Gastroesophageal sphincter (tissue), 4 donors: ENCODE measurements at regions not wholly inside any gene's neighbourhood (a gene's known extent, or its start where the extent isn't known, plus 50 kb on each side); places are given as distances from the start of the nearest gene placed in this dataset.

Experiments used
- ATAC-seq: fragments of 150-250 bp; one replicate; pipeline ENCODE4 v1.9.1; 2016; ENCODE audit warnings: mild to moderate bottlenecking, moderate library complexity
- H3K27ac ChIP-seq, 4 donors: fragments of 200-600 bp; sonication (generic) in 3 of 4; 1 replicate in 3 of 4; 2 replicates in 1 of 4; pipeline ENCODE4 v1.5.1; 2016 to 2019
- H3K27me3 ChIP-seq: fragments of 200-600 bp; sonication (generic); one replicate; pipeline ENCODE4 v1.5.1; 2019
- H3K36me3 ChIP-seq, 2 donors: fragments of 200-600 bp; sonication (generic); one replicate each; pipeline ENCODE4 v1.5.1; 2019; ENCODE audit warnings: control low read depth in 1 of 2
- H3K4me1 ChIP-seq, 3 donors: fragments of 200-600 bp; sonication (generic); 1 replicate in 2 of 3; 2 replicates in 1 of 3; pipeline ENCODE4 v1.5.1; 2016 to 2019; ENCODE audit warnings: control low read depth in 2 of 3
- H3K4me3 ChIP-seq, 2 donors: fragments of 200-600 bp; sonication (generic); one replicate each; pipeline ENCODE4 v1.5.1; 2019; ENCODE audit warnings: mild to moderate bottlenecking in 1 of 2, moderate library complexity in 1 of 2
- H3K9me3 ChIP-seq, 3 donors: fragments of 200-600 bp; sonication (generic); one replicate each; pipeline ENCODE4 v1.5.1; 2017 to 2019; ENCODE audit warnings: control low read depth in 2 of 3
- EP300 ChIP-seq: sonication (generic); formaldehyde crosslinking; IDR thresholded peaks from one replicate; pipeline ENCODE4 v1.6.1; 2017; ENCODE audit warnings: antibody characterized with exemption, mild to moderate bottlenecking
- POLR2A ChIP-seq, 2 donors: fragments of 450-650 bp; IDR thresholded peaks; one replicate each; pipeline ENCODE4 v1.6.1; 2017; ENCODE audit warnings: antibody characterized with exemption in 2 of 2, mild to moderate bottlenecking in 2 of 2, moderate library complexity in 1 of 2
- POLR2AphosphoS5 ChIP-seq: sonication (generic); formaldehyde crosslinking; IDR thresholded peaks from one replicate; pipeline ENCODE4 v1.6.1; 2017; ENCODE audit warnings: antibody characterized with exemption
- WGBS, 2 donors: methylation state at CpG; one replicate each; pipeline ENCODE4 v1.1.5; 2018; ENCODE audit warnings: low coverage in 1 of 2; 5-methylcytosine and 5-hydroxymethylcytosine counted together
- TF ChIP-seq, protein P1 (sequence below), 4 experiments: fragments of 200-600 bp in 2 of 4; fragments of 450-650 bp in 2 of 4; sonication (generic) in 1 of 4; IDR thresholded peaks; one replicate each; pipeline ENCODE4 v1.5.1; 2017 to 2019; ENCODE audit warnings: antibody characterized with exemption in 4 of 4, mild to moderate bottlenecking in 2 of 4, moderate library complexity in 2 of 4

GRCh38 chr1:80624682-80625081, 1176.1 kb upstream of the ADGRL2 start:
- Histone ChIP-seq H3K27ac (no peak overlapping the region), H3K27me3 (no peaks in the 10 kb centered on the region), H3K9me3 (no peaks in the 10 kb centered on the region), H3K36me3 (no peaks in the 10 kb centered on the region), H3K4me3 (no peak overlapping the region), H3K4me1 (no peaks in the 10 kb centered on the region)
- WGBS, 2 donors = 87 to 97% methylated on average over 4 of the region's 4 CpGs
- no peak for ATAC-seq
- TF ChIP-seq, protein P1, sequence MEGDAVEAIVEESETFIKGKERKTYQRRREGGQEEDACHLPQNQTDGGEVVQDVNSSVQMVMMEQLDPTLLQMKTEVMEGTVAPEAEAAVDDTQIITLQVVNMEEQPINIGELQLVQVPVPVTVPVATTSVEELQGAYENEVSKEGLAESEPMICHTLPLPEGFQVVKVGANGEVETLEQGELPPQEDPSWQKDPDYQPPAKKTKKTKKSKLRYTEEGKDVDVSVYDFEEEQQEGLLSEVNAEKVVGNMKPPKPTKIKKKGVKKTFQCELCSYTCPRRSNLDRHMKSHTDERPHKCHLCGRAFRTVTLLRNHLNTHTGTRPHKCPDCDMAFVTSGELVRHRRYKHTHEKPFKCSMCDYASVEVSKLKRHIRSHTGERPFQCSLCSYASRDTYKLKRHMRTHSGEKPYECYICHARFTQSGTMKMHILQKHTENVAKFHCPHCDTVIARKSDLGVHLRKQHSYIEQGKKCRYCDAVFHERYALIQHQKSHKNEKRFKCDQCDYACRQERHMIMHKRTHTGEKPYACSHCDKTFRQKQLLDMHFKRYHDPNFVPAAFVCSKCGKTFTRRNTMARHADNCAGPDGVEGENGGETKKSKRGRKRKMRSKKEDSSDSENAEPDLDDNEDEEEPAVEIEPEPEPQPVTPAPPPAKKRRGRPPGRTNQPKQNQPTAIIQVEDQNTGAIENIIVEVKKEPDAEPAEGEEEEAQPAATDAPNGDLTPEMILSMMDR (IDR thresholded peaks at IDR 0.05) = no peak
- TF ChIP-seq POLR2A (IDR thresholded peaks at IDR 0.05) = no peak
- TF ChIP-seq POLR2AphosphoS5 = no peak
- TF ChIP-seq EP300 = no peak

DNA sequence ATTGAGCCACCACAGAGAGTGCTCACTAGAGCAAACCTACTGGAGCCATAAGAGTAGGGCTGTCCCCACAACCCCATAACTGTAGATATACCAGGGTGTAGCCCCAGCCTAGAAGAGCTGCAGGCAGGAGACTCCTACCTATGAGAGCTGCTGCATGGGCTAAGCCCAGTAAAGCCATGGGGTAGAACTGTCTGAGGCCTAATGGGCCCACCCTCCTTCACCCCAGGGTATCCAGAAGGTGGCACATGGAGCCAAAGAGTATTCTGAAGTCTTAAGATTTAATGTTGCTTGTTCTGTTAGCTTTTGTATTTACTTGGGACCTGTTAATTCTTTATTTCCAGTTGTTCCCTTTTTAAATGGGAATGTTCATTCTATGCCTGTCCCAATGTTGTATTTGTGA, 1193.7 kb upstream of the ADGRL2 start:
- Histone ChIP-seq H3K9me3 (no peaks in the 10 kb centered on the region), H3K36me3 (no peaks in the 10 kb centered on the region), H3K27me3 (no peaks in the 10 kb centered on the region), H3K27ac (no peak overlapping the region), H3K4me1 (no peaks in the 10 kb centered on the region), H3K4me3 (no peak overlapping the region)
- no peak for TF ChIP-seq EP300
- TF ChIP-seq, protein P1 (IDR thresholded peaks at IDR 0.05) = no peak
- no peak for TF ChIP-seq POLR2A (IDR thresholded peaks at IDR 0.05)
- no peak for TF ChIP-seq POLR2AphosphoS5
- ATAC-seq = no peak

GRCh38 chr1:80594013-80594412, 1206.7 kb upstream of the ADGRL2 start:
- 94 to 100% methylated on average over 2 of the region's 3 CpGs for WGBS, 2 donors
- ATAC-seq = no peak
- Histone ChIP-seq H3K36me3 (no peaks in the 10 kb centered on the region), H3K9me3 (peaks cover 0 to 38% (median 0%) of the 10 kb centered on the region in 3 donors), H3K27me3 (no peaks in the 10 kb centered on the region), H3K27ac (no peak overlapping the region), H3K4me1 (no peaks in the 10 kb centered on the region), H3K4me3 (no peak overlapping the region)
- TF ChIP-seq EP300 = no peak
- TF ChIP-seq POLR2AphosphoS5 = no peak
- TF ChIP-seq POLR2A (IDR thresholded peaks at IDR 0.05) = no peak

DNA sequence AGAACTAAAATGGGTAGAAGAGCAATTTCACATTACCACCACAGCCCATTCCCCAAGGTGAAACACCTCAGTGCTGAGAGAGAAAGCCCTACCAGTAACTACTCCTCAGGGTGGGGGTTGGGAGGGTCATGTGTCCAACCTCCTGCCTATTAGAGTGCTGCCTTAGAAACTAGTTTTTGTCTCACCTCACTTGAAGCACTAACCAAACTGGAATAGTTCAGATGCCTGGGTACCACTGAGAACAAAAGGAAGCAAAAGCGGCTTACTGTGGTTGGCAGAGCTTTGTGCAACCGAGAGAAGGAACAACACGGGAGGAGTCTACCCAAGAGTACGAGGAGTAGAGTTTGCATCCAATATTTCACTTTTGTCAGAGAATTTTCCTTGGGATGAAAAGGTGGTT, 1207.5 kb upstream of the ADGRL2 start:
- TF ChIP-seq POLR2AphosphoS5 = no peak
- TF ChIP-seq, protein P1 (IDR thresholded peaks at IDR 0.05) = no peak
- TF ChIP-seq POLR2A (IDR thresholded peaks at IDR 0.05) = no peak
- TF ChIP-seq EP300 = no peak
- Histone ChIP-seq H3K27ac (no peak overlapping the region), H3K4me3 (no peak overlapping the region), H3K36me3 (no peaks in the 10 kb centered on the region), H3K27me3 (no peaks in the 10 kb centered on the region), H3K9me3 (peaks cover 0 to 33% (median 0%) of the 10 kb centered on the region in 3 donors), H3K4me1 (no peaks in the 10 kb centered on the region)
- WGBS, 2 donors = 89 to 92% methylated on average over 4 of the region's 4 CpGs
- ATAC-seq = no peak

DNA sequence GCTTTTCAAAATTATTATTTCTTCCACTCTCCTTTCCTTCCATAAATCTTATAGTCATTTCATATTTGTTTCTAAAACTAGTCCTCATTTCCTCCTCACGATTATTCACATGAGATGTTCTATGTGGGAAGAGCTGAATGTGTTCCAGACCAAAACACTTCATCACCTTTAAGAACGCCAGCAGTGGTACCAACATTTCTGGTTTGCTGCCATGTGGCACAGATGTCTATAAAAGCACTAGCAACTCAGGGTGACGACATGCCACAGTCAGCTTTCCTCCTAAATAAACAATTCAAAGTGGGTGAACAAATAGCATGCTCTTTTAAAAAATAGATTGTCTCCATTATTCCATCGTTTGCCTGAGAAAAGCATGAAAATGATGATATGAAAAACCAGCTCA, 1217.8 kb upstream of the ADGRL2 start:
- no peaks in the 10 kb centered on the region for H3K27me3 ChIP-seq
- no peaks in the 10 kb centered on the region for H3K4me1 ChIP-seq
- ATAC-seq = no peak
- no peaks in the 10 kb centered on the region for H3K36me3 ChIP-seq
- WGBS, 2 donors = 77 to 84% methylated on average over 4 of the region's 4 CpGs
- TF ChIP-seq EP300 = no peak
- TF ChIP-seq POLR2AphosphoS5 = no peak
- TF ChIP-seq, protein P1 (IDR thresholded peaks at IDR 0.05) = no peak
- no peak for TF ChIP-seq POLR2A (IDR thresholded peaks at IDR 0.05)
- H3K9me3 ChIP-seq = no peaks in the 10 kb centered on the region
- H3K4me3 ChIP-seq = no peak overlapping the region
- H3K27ac ChIP-seq = no peak overlapping the region
